ENCODE measurements at regions not wholly inside any gene's neighbourhood (a gene's known extent, or its start where the extent isn't known, plus 50 kb on each side); places are given as distances from the start of the nearest gene placed in this dataset.

GRCh38 chr6:129774697-129775447, 64.9 kb upstream of the ARHGAP18 start (continued):
- TF ChIP-seq ZBTB2 (CRISPR knock-in tag; IDR thresholded peaks at IDR 0.05; ENCODE audit: low read depth) (no peak), MTF2 (CRISPR knock-in tag; IDR thresholded peaks at IDR 0.05; ENCODE audit: borderline replicate concordance) (no peak), DZIP1 (CRISPR knock-in tag; IDR thresholded peaks at IDR 0.05) (no peak), ZNF431 (CRISPR knock-in tag; IDR thresholded peaks at IDR 0.05; ENCODE audit: borderline replicate concordance, low read depth) (0 out of 2 replicates have a peak, but pooled peaks have one; percentile 28), ZNF550 (CRISPR knock-in tag; IDR thresholded peaks at IDR 0.05; ENCODE audit: borderline replicate concordance) (no peak), ATF1 (CRISPR knock-in tag; IDR thresholded peaks at IDR 0.05) (no peak), THYN1 (CRISPR knock-in tag; IDR thresholded peaks at IDR 0.05; ENCODE audit: borderline replicate concordance, low read depth) (no peak), PHF5A (CRISPR knock-in tag; IDR thresholded peaks at IDR 0.05; ENCODE audit: low read depth, unreplicated experiment) (no peak), ZNF562 (CRISPR knock-in tag; IDR thresholded peaks at IDR 0.05; ENCODE audit: borderline replicate concordance) (no peak), ZBTB43 (CRISPR knock-in tag; conservative IDR thresholded peaks at IDR 0.05) (no peak), IKZF5 (CRISPR knock-in tag; IDR thresholded peaks at IDR 0.05) (0 out of 2 replicates have a peak, but pooled peaks have one; percentile 36), ZNF580 (CRISPR knock-in tag; IDR thresholded peaks at IDR 0.05; ENCODE audit: borderline replicate concordance, low read depth) (no peak), ZNF563 (CRISPR knock-in tag; IDR thresholded peaks at IDR 0.05) (no peak), HMG20B (CRISPR knock-in tag; conservative IDR thresholded peaks at IDR 0.05) (0 out of 2 replicates have a peak, but pooled peaks have one; percentile 34)
- TF ChIP-seq, protein P1, sequence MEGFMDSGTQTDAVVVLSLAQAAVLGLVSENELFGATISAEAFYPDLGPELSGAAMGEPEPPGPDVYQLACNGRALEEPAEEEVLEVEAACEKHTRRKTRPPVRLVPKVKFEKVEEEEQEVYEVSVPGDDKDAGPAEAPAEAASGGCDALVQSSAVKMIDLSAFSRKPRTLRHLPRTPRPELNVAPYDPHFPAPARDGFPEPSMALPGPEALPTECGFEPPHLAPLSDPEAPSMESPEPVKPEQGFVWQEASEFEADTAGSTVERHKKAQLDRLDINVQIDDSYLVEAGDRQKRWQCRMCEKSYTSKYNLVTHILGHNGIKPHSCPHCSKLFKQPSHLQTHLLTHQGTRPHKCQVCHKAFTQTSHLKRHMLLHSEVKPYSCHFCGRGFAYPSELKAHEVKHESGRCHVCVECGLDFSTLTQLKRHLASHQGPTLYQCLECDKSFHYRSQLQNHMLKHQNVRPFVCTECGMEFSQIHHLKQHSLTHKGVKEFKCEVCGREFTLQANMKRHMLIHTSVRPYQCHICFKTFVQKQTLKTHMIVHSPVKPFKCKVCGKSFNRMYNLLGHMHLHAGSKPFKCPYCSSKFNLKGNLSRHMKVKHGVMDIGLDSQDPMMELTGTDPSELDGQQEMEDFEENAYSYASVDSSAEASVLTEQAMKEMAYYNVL (CRISPR knock-in tag; IDR thresholded peaks at IDR 0.05; ENCODE audit: borderline replicate concordance), result no peak
- TF ChIP-seq, protein P2, sequence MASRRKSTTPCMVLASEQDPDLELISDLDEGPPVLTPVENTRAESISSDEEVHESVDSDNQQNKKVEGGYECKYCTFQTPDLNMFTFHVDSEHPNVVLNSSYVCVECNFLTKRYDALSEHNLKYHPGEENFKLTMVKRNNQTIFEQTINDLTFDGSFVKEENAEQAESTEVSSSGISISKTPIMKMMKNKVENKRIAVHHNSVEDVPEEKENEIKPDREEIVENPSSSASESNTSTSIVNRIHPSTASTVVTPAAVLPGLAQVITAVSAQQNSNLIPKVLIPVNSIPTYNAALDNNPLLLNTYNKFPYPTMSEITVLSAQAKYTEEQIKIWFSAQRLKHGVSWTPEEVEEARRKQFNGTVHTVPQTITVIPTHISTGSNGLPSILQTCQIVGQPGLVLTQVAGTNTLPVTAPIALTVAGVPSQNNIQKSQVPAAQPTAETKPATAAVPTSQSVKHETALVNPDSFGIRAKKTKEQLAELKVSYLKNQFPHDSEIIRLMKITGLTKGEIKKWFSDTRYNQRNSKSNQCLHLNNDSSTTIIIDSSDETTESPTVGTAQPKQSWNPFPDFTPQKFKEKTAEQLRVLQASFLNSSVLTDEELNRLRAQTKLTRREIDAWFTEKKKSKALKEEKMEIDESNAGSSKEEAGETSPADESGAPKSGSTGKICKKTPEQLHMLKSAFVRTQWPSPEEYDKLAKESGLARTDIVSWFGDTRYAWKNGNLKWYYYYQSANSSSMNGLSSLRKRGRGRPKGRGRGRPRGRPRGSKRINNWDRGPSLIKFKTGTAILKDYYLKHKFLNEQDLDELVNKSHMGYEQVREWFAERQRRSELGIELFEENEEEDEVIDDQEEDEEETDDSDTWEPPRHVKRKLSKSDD (CRISPR knock-in tag; IDR thresholded peaks at IDR 0.05; ENCODE audit: low read depth), result no peak

Measured in HepG2 (cell line).